SKM-1 treated with dmso at 0.1 percent for 144 hours (cell line): ENCODE measurements at regions not wholly inside any gene's neighbourhood (a gene's known extent, or its start where the extent isn't known, plus 50 kb on each side); places are given as distances from the start of the nearest gene placed in this dataset.
A peak's percentile ranks its signal among the peaks of the same experiment; 100 is the strongest.

Source experiments
- DNase-seq: peaks from one replicate; lab custom pipeline; 2025; ENCODE audit not compliant: unreplicated experiment; lab: John Stamatoyannopoulos, UW

DNA sequence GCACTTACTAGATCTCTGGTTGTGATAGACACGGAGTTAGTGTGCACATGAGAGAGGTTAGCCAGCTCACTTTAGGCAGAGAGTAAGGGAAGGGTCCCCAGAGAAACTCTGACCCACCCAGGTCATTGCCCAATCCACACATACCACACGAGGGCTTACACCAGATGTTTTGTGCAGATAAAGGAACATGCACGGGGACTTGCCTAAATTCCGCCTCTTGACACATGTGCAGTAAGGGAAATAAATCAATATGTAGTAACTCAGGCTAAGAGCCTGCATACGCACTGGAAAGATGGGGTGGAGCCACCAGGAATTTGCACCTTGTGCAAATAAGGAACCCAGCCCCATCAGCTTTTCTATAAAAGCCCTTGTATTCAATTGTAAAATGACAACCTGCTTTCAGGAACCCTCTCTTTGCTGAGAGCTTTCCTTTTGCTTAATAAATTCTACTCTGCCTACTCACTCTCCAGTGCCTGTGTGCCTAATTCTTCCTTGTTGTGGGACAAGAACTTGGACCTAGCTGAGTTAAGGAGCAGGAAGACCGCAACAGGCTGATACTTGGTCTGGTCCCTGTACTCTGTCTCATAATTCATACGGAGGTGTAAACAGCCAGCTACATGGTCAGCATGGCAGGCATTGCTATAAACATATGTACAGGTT, 120.2 kb downstream of the EMP1 start:
- no peak for DNase-seq

DNA sequence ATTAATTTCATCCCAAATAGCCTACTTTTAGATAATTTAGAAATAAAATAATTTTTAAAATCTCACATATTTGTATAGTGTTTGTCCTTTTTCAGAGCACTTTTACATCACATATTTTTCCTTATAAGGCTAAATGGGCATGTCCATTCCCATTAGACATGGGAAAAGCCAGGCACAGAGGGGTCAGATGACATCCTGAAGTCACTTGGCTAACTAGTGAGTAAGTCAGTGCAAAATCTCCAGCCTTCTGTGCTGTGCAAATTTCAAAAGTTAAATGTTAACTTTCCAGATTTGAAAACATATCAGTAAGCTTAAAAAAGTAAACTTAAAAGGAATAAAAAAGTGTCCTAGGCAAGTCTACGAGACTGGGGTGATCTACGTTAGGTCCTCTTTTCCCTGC, 117.4 kb downstream of the EMP1 start:
- no peak for DNase-seq

DNA sequence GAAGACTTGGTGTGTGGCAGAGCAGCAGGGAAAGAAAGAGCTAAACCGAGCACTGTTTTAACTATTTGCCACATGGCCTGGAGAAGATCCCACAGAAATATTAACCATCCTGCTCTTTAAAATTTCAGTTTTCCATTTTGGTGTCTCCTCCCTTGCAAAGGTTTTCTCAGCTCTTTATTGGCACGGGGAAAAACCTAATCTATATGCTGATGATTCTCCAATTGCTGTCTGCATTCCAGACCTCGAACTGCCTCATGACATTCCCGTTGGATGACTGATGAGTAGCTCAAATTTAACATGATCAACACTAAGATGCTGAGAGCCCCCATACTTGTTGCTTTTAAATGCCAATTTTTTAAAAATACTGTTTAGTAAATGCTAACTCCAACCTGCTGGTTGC, 115.0 kb downstream of the EMP1 start:
- DNase-seq, result no peak

DNA sequence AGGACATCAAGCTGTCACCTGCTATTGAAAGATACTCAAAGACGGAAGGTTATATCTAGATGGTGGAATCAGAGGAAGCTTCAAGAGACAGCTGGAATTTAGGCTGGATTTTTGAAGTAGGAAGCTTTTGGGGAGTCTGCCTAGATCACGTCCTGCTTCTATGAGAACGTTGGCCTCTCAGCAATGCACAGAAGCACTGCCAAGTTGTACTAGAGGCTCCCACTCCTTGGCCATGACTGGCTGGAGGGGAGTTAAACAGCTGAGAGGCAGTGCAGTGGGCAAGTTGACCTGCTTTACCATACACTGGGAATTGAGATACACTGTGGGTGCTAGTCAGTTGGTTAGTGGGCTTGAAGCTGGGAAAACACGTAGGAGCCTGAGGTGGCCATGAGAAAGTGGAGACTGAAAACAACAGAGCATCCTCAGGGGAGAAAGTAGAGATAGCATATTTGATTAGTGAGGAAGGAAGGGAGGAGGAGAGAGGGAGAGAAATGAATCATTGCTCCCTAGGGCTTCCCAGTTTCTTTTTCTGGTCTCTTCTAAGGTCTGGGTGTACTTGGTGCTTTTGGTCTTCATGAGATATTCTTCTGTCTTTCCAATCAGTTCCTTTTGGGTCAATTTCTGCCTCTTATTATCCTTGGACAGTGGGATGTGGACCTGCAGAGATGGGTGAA, 110.8 kb downstream of the EMP1 start:
- DNase-seq, result no peak

DNA sequence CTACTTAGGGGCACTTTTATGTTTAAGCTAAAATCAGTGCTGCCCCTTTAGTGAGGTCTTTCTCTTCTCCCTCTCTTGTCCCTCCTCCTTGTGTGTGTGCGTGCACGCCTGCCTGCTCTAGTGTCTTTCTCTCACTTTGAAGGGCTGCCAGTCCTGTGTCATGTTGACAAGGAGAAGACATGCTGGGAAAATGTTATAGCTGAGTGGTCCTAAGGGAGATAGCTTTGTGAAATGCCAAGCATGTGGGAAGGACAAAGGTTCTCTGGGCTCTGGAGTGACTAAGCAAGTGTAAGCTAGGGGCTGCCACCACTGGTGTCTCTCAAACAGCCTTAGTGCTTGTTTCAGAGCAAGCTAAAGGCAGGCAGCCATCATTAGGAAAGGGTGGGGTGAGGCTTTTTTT, 108.4 kb downstream of the EMP1 start:
- no peak for DNase-seq

DNA sequence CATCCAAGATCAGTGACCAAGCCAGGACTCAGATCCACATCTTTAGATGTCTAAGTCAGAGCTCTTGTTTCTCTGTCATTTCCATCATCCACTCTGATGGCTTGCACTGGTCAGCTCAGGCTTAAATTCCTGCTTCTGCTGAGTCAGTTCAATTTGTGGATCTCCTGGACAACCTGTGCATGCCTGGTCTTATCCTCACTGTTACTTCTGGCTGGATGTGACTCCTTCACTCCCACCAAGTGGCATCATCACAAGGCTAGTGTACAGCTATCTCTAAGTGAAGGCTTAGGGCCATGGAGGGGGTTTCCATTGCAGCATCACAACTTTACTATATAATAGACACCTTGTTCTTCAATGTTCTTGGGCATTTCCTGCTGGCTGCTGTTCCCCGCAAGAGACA, 102.9 kb downstream of the EMP1 start:
- DNase-seq, result no peak

DNA sequence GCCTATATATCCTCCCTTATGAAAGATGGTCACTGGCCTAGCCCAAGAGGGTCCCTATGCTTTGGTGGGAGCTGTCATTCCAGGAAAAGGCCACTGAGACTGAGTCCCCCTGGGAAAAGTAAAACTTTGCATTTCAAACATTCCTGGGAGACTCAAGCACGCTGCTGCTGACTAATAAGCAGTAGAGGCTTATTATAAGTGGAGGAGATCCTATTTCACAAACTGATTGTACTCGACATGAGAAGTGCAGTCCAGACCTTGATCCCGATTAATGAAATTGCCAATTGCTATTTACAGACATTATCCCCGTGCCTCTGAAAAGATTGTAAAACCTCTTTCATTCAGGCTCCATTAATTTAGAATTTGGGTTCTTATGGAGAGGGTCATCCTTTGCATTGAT, 96.6 kb downstream of the EMP1 start:
- DNase-seq, result no peak

DNA sequence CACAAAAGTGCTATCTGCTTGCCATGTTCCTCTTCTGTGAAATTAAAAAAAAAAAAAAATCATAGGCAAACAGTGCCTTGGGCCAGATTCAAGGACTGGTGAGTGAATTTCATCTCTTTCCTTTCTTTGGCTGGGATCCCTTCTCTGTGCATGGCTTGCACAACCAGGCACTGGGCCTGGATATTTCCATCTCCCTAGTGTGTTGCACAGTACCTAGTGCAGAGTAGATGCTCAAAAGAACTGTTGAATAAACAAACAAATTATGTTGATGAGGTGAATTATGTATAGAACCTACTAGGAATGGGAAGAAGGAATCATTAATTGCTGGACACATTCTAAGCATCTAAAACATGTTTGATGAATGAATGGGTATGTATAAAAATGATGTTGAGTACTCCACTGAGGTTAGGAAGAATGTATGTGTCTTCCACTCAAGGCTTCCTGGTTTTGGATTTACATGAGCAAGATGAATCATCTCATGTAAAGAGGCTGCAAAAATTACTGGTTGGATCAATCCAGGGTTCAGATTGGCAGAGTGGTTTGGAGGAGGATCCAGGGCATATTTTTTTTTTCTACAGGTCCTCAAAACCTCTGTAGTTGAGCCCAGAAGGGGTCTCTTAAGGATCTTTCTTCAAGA, 93.2 kb downstream of the EMP1 start:
- no peak for DNase-seq

DNA sequence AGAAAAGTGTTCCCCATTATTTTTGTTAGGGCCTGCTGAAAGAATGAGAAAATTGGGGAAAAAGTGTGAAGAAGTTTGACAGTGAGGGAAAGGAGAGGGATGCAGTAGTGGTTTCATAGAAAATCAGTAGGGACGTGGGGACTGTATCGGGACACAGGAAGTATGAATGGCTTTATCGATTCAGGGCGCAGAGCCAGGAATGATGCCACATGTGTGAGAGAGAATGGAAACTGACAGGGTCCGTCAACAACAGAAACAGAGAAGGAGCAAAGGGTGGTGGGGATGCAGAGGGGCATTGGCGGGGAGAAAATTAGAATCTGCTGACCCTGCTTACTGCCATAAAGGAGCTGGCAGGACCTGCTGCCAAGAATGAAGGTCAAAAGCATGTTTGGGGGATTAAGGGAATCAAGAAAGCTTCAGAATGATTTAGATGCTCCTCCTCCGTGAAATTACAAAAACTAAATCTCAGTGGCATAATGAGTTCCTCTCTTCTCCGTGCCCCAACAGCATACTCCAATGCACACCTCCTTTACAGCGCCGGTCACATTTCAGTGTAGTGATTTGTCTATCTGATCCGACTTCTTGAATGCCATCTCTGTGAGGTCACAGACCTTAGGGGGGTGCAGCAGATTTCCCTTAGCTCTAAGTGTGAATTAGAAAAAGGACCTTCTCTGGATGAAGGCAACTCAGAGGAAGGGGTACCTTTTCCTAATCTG, 92.6 kb downstream of the EMP1 start:
- DNase-seq, result no peak

DNA sequence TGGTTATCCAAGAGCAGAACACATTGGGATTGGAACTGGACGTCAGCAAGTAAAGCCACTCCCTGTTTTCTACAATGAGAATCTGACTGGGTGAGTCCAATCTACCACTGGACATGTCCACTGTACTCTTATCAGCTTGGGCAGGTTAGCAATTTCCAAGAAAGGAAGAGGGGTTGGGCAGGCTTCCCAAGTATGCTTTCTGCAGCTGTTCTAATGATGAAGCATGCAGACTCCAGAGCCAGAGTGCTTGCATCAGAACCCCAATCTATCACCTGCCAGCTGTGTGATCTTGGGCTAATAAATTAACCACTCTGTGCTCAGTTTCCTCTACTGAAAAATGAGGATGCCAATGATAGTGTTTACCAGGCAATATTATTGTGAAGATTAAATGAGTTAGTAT, 92.0 kb downstream of the EMP1 start:
- DNase-seq, result no peak

DNA sequence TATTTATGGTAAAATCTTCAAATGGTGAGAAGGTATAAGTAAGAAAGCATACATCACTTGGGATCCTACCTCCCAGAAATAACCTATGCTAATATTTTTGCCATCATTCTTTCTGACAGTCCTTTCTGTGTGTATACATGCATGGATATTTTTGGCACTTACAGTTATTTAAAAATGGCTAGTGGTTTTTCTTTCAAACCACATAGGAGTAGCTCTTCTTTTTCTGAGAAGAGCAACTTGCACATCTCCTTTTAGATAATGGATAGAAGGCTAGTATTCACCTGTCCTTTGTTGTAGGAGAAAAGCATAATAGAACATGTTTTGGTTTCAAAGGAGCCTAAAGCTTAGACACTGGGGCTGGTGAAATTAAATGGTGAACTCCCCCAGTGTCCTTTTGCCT, 87.3 kb downstream of the EMP1 start:
- no peak for DNase-seq

DNA sequence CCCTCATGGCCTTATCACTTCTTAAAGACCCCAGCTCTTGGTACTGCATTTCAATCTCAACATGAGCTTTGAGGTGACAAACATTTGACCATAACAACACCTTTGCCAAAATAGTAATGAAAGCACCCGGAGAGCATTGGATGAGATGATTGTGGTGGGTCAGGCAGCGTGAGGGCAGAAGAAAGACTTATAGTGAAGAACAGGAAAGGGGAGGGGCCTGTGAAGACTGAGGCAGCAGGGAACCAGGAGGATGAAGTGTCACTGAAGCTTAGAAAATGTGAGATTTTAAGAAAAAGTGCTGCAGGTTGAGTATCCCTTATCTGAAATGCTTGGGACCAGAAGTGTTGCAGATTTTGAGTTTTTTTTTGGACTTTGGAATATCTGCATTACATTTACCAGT, 86.3 kb downstream of the EMP1 start:
- DNase-seq, result no peak

DNA sequence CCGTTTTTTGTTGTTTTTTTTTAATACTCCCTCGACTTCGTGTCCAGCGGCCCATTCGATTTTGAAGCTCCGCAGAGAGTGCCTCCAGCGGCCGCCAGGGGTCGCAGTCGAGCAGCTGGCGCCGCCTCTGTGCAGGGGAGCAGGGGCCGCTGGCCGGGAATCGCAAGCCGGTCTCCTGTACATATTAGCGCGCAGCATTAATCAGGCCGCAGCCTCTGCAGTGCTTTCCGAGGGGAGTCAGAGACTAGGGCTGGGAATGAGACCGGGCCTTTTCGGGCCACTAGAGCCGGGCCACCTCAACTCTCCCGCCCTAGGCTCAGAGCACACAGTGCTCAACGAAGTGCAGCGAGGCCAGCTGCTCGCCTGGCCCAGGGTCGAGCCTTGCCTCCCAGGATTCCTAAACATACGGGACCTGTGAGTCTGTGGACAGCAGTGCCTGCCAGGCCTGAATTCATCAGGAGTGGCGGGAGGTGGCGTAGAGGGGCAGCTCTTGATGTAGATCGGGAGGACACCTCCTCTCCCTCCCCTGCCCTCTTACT, 81.8 kb downstream of the EMP1 start:
- peak; percentile 82 for DNase-seq

DNA sequence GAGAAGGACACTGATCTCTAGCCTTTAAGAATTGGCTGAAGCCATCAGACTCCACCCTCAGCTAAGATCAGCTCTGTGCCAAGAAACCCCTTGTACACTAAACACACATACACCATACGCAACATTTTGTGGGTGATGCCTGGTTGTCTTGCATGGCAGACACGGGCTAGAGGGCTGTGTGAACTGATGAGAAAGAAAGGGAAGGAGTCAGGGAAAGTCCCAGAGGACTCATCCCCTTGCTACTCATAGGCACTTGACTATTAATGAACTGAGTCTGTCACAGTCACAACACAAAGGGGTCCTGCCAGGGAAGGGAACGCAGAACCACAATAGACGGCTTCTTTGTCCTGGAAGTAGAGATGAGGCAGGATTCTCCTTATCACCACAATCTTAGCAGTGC, 80.8 kb downstream of the EMP1 start:
- no peak for DNase-seq

DNA sequence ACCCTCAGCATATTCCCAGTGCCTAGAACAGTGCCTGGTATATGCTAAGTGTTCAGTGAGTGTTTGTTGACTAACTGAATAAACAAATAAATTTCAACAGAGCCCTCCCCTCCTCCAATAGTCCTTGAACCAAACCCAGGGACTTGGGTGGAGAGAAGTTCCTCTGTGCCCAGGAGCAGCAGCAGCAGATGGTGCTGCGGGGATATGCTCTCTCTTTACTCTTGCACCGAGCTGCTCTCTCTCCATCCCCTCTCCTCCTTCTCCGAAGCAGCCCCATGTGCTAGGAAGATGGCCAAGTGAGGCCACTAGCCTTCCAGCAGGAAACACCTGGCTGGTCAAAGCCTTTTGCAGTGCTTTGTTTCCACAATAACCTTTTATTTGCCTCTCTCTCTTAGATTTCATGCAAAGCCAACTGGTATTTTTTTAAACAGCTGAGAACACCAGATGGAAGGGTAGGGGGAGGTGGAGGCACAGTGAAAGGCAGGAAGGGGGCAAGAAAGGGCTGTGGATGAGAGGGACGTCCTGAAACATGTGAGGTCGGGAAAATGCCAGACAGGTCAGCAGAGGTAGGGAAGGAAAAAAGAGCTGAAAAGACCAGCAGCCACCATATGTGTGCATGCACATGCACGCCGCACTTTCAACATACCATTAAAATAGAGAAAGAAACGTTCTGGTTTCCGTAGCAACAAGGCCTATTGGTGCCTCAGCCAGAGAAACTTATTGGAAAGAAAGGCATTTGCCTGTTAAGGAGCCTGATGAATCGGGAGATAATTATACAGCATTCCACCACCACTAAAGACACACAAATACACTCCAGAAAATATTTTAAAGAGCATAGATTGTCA, 78.9 kb downstream of the EMP1 start:
- no peak for DNase-seq

DNA sequence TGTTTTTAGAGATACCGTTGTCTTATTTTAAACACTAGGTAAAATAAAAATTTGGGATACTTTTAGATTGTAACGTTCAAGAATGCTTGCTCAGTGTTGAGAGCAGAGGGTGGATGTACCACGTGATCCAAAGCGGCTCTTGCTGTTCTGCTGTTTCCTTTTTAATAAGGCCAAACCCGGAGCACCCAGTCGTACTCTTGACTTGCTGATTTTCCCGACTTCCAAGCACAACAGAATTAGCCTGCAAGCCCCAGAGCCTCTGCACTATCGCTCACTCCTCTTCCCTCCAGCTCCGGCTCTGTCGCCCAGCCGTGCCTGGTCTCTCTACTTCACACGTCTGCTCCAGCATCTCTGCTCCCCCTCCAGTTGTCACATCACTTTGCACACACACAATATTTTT, 77.3 kb downstream of the EMP1 start:
- DNase-seq, result no peak

DNA sequence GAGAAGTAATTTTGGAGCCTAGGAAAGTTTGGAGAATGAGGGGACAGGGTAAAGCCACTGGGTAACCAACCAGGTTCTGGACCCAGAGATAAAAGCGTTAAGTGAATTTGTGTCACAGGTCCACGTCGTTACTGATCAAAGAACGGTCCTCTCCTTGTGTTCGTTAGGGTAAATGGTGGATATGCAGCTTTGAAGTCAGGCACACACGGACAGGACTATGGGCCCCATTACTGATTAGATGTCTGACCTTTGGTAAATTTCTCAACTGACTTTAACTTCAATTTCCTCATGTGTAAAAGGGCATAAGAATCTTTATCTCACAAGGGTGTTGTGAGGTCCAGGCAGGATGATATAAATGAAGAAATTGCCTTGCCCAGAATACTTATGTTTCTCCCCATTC, 76.6 kb downstream of the EMP1 start:
- no peak for DNase-seq

DNA sequence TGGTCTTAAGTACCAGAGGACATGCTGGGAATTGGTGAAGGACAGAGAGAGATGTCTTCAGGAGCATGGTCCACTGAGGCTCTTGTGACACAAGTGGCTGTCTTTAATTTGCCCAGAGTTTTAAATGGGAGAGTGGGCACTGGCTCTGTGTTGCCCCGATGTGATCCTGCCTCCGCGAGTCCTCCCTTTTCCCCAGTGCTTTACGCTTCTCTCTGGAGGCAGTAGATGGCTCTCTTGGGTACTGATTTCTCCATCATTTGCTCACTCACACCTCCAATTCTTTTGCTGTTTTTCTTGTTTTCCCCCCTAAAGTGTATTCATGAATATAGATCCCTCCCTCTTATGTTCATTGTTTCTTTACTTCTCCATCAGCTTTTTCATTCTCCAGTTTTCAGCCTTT, 74.3 kb downstream of the EMP1 start:
- no peak for DNase-seq
